ENCODE measurements at regions not wholly inside any gene's neighbourhood (a gene's known extent, or its start where the extent isn't known, plus 50 kb on each side); places are given as distances from the start of the nearest gene placed in this dataset.

- no peak for DNase-seq (ENCODE audit: low read depth)
These were observed 468.2 kb downstream of the ARHGEF28 start for GRCh38 chr5:74094096-74094781.

DNA sequence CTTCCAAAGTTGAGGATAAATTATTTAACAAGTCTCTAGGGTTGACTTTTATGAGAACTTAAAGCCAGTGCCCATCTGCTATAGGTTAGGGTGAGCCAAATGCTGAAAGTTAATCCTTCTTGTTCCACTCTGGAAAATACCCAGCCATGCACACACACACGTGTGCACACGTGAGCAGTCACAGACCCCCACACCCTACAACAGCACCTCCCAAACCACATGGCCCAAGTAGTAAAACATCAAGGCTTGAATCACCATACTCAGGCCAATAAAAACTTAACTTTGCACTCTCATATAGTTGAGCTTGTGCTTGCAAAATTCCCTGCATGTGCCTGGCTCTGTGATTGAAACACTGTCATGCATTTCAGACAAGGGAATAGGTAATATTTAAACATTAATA is 467.6 kb downstream of the ARHGEF28 start:
- no peak for DNase-seq (ENCODE audit: low read depth)

GRCh38 chr5:74092766-74093165 is 466.8 kb downstream of the ARHGEF28 start:
- no peak for DNase-seq (ENCODE audit: low read depth)

DNA sequence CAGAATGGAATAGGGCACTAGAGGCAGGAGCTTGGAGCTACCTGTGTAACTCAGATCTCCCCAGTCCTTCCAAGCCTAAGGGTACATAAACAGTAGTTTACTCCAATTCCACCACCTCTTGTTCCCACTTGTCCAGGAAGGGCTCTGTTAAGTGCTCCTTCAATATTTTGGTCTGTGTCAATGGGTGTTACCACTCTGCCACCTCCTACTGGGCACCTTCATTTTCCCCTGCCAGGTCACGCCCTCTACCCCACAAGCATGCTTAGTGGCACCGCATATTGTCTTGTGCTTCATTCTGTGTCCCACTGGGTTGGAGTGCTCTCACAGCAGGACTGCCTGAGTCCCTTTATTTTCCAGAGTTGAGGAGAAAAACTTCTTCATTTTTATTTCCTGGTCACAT is 459.8 kb downstream of the ARHGEF28 start:
- no peak for DNase-seq (ENCODE audit: low read depth)

- DNase-seq (ENCODE audit: low read depth): no peak
These were observed 459.2 kb downstream of the ARHGEF28 start for GRCh38 chr5:74085186-74085585.

GRCh38 chr5:74083096-74083791 is 457.2 kb downstream of the ARHGEF28 start:
- no peak for DNase-seq (ENCODE audit: low read depth)

GRCh38 chr5:74082512-74083055 is 456.6 kb downstream of the ARHGEF28 start:
- no peak for DNase-seq (ENCODE audit: low read depth)

- no peak for DNase-seq (ENCODE audit: low read depth)
These were observed 455.1 kb downstream of the ARHGEF28 start for GRCh38 chr5:74081126-74081525.

DNA sequence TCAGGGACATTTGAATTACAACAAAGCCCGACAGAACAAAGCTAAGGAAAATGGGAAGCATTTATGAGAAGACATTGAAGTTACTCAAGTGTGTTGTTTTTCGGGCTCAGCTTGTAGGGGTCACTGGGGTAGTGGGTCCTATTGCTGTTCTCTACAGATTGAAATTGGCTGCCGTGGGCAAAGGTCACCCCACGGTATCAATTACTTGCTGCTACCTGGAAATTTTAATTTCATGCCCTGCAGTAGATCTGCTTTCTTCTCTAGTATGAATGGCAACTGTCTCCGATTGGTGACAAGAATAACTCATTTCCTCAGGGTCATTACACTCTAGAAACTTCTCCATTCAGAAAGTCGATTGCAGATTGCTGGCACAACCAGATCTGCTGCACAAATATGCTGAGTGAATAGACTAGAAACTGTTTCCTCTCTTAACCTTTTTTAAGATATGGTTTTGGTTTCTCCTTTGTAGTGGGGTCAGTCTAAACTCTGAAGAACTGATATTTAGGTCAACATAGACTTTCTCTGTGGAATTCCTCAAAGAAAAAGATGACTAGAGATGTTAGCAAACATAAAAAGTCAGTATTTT is 454.1 kb downstream of the ARHGEF28 start:
- no peak for DNase-seq (ENCODE audit: low read depth)

- DNase-seq (ENCODE audit: low read depth): no peak
These were observed 449.8 kb downstream of the ARHGEF28 start for GRCh38 chr5:74075501-74076484.

DNA sequence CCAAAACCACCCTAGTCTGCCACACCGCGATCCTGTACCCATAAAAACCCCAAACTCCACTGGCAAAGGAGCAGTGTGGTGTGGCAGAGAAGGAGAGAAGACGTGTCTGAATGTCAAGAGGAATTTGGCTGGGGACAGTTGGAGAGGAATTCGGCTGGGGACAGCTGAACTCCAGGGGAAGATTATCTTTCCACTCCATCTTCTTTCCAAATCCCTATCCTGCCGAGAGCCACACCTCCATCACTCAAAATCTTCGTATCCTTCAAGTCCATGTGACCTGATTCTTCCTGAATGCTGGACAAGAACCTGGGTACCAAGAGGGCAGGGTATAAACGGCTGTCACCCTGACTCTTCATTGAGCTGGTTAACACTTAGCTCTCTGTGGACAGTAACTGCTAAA is 448.1 kb downstream of the ARHGEF28 start:
- DNase-seq (ENCODE audit: low read depth): no peak

- DNase-seq (ENCODE audit: low read depth): no peak
These were observed 447.3 kb downstream of the ARHGEF28 start for GRCh38 chr5:74073257-74073656.

DNA sequence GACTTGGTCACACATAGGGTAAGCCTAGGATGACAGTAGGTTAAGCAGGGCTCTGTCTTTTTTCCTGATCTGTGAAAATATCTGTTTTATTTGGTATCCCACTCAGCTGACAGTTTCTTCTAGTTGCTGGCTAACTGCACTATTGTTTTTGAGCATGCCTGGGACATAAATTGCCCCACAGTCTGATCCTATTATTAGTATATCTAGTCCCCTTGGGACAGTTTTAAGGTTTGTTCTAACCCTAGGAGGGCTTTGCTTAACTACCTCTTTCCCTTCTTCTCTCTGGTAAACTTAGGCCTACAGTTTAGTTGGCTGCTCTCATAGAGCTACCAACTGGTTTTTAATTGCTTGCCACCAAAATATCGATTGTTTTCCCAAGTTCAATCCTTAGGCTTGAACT is 446.6 kb downstream of the ARHGEF28 start:
- DNase-seq (ENCODE audit: low read depth): no peak

DNA sequence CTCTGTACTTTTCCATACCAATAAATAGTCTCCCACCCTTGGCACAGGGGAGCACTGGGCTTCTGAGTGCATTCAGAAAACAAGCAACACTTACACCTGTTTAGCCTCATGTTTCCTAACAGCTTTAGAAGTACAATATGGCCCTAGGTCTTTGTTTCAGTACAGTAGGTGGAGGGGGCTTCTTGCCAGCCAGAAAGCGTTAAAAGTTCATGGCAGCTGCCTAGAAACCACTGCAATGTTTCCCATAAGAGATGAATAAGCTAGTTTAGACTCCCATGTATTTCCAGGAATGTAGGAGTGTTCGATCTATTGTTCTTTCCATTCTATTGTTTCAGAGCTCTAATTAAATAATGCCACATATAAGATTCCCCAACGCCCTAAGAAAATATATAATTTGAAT is 444.8 kb downstream of the ARHGEF28 start:
- no peak for DNase-seq (ENCODE audit: low read depth)

DNA sequence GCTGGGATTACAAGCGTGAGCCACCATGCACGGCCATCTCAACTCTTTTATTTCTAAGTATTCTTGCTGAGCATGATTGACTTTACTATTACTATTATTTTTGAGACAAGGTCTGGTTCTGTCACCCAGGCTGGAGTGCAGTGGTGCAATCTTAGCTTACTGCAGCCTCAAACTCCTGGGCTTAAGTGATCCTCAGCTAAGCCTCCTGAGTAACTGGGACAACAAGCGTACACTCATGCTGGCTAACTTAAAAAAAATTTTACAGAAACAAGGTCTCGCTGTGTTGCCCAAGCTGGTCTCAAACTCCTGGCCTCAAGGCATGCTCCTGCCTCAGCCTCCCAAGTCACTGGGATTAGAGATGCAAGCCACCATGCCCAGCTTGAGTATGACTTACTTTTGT is 443.7 kb downstream of the ARHGEF28 start:
- DNase-seq (ENCODE audit: low read depth): no peak

DNA sequence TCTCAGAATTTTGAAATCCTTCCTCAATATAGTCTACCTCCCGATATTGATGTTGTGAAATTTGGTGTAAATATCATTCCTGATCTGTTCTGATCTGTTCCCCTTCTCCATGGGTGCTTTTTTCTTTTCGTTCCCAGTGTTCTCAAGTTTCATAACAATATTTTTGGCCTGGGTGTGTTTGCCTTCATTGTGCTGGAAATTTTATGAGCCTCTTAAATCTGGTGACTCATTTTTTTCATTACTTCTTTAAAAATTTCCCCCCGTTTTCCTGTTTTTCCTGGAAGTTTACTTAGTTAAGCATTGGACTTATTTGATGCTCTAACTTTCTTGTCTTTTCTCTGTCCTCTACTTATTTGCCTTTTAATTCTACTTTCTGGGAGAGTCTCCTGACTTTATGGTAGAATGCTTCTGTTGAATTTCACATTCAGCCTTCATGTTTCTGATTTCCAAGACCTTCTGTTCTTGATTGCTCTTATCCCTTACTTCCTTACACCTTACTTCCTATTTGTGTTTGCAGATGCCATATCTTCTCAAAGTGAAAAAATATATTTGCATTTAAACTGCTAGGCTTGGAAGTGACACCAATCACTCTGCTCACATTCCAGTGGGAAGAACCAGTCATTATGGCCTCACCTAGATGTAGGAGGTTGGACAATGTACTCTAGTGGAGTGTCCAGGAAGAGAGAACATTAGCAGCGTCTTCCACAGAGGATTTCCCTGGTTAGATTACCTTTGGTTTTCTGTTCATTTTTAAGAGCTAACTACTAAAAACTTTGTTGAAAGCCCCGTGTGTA is 441.9 kb downstream of the ARHGEF28 start:
- DNase-seq (ENCODE audit: low read depth): no peak

DNA sequence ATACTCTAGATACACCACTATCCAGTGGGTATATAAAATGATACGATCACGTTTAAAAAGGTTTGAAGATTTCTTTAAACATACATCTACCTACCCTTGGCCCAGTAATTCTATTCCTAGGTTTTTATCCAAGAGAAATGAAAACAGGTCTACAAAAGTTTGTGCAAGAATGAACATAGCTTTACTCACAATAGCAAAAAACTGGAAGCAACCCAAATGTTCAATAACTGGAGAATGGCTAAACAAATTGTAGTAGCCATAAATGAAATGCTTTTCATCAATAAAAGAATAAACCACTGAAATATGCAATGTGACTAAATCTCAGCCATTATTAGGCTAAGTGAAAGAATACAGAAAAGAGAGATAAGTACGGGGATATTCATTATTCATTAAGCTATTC is 438.9 kb downstream of the ARHGEF28 start:
- DNase-seq (ENCODE audit: low read depth): no peak

- DNase-seq (ENCODE audit: low read depth): no peak
These were observed 438.2 kb downstream of the ARHGEF28 start for GRCh38 chr5:74064225-74064624.

DNA sequence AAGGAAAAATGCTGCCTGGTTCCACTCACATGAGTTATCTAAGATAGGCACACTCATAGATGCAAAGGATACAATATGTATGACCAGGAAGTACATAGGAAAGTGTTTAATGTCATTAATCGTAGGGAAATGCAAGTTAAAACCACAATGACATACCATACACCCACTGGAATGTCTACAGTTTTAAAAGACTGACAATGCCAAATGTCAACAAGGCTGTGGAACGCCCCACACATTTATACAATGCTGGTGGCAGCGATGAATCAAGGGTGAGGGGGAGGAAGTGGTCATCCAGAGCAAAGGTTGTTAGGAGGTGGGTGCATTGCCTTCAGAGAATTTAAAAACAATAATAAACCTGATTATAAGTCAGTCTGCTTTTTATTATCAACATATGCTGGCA is 437.8 kb downstream of the ARHGEF28 start:
- DNase-seq (ENCODE audit: low read depth): no peak

GRCh38 chr5:74063346-74063745 is 437.4 kb downstream of the ARHGEF28 start:
- no peak for DNase-seq (ENCODE audit: low read depth)

DNA sequence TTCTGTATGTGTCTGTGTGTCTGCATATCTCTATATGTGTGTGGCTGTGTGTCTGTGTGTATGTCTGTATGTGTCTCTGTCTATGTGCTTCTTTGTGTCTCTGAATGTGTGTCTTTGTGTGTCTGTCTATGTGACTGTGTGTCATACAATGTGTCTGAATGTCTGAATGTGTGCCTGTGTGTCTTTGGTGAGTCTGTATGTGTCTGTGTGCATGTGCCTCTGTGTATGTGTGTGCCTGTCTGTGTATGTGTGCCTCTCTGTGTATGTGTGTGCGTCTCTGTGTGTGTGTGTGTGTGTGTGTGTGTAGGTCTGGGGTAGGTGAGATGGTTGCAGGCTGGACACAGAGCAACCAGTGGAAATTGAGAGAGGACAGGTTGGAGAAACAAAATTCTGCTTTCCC is 435.3 kb downstream of the ARHGEF28 start:
- DNase-seq (ENCODE audit: low read depth): no peak

Measured in stimulated activated CD8-positive, alpha-beta memory T cell treated with anti-CD3 and anti-CD28 coated beads, Interleukin-12 subunit alpha, Interleukin-12 subunit beta, amount 100 ng/mL, for 4 hours (primary cell).